ENCODE measurements at regions not wholly inside any gene's neighbourhood (a gene's known extent, or its start where the extent isn't known, plus 50 kb on each side); places are given as distances from the start of the nearest gene placed in this dataset.

- DNase-seq (ENCODE audit: low spot score) (no peak), ATAC-seq (no peak)
- Mint-ChIP-seq H3K4me1 (ENCODE audit: low read depth in 2 of 2) (no peaks in the 10 kb centered on the region), H3K27me3 (peaks cover 26 to 59% of the 10 kb centered on the region in 2 donors), H3K27ac (no peak overlapping the region), H3K36me3 (no peaks in the 10 kb centered on the region), H3K4me3 (no peak overlapping the region), H3K9me3 (no peaks in the 10 kb centered on the region)
Measured at GRCh38 chr15:94031072-94031471, 200.3 kb upstream of the MCTP2 start.

- H3K27ac Mint-ChIP-seq: no peak overlapping the region
- ATAC-seq (no peak), DNase-seq (ENCODE audit: low spot score) (no peak)
- no peak overlapping the region for H3K4me3 Mint-ChIP-seq
- H3K36me3 Mint-ChIP-seq: no peaks in the 10 kb centered on the region
- H3K27me3 Mint-ChIP-seq: peaks cover 27 to 67% of the 10 kb centered on the region in 2 donors
- no peaks in the 10 kb centered on the region for H3K4me1 Mint-ChIP-seq (ENCODE audit: low read depth in 2 of 2)
- no peaks in the 10 kb centered on the region for H3K9me3 Mint-ChIP-seq
Measured at GRCh38 chr15:94029495-94029894, 201.9 kb upstream of the MCTP2 start.

- Mint-ChIP-seq H3K4me3 (no peak overlapping the region), H3K4me1 (ENCODE audit: low read depth in 2 of 2) (no peaks in the 10 kb centered on the region), H3K9me3 (no peaks in the 10 kb centered on the region), H3K36me3 (no peaks in the 10 kb centered on the region), H3K27ac (no peak overlapping the region), H3K27me3 (peaks cover 29 to 67% of the 10 kb centered on the region in 2 donors)
- ATAC-seq: no peak
- DNase-seq (ENCODE audit: low spot score): no peak
Measured at GRCh38 chr15:94028809-94029208, 202.6 kb upstream of the MCTP2 start.

GRCh38 chr15:94028121-94028520, 203.2 kb upstream of the MCTP2 start:
- Mint-ChIP-seq H3K27ac (no peak overlapping the region), H3K27me3 (peaks cover 32 to 60% of the 10 kb centered on the region in 2 donors), H3K4me3 (no peak overlapping the region), H3K36me3 (no peaks in the 10 kb centered on the region), H3K9me3 (no peaks in the 10 kb centered on the region), H3K4me1 (ENCODE audit: low read depth in 2 of 2) (no peaks in the 10 kb centered on the region)
- no peak for ATAC-seq
- no peak for DNase-seq (ENCODE audit: low spot score)

GRCh38 chr15:94027581-94027980, 203.8 kb upstream of the MCTP2 start:
- ATAC-seq (no peak), DNase-seq (ENCODE audit: low spot score) (no peak)
- Mint-ChIP-seq H3K9me3 (no peaks in the 10 kb centered on the region), H3K27ac (no peak overlapping the region), H3K4me3 (no peak overlapping the region), H3K27me3 (peaks cover 32 to 58% of the 10 kb centered on the region in 2 donors), H3K36me3 (no peaks in the 10 kb centered on the region), H3K4me1 (ENCODE audit: low read depth in 2 of 2) (no peaks in the 10 kb centered on the region)

GRCh38 chr15:94026458-94027304, 204.7 kb upstream of the MCTP2 start:
- Mint-ChIP-seq H3K27ac (no peak overlapping the region), H3K4me3 (no peak overlapping the region), H3K36me3 (no peaks in the 10 kb centered on the region), H3K27me3 (peaks cover 39 to 62% of the 10 kb centered on the region in 2 donors), H3K9me3 (no peaks in the 10 kb centered on the region), H3K4me1 (ENCODE audit: low read depth in 2 of 2) (no peaks in the 10 kb centered on the region)
- ATAC-seq (no peak), DNase-seq (ENCODE audit: low spot score) (no peak)

- DNase-seq (ENCODE audit: low spot score) (no peak), ATAC-seq (no peak)
- Mint-ChIP-seq H3K27ac (no peak overlapping the region), H3K36me3 (no peaks in the 10 kb centered on the region), H3K27me3 (peaks cover 39 to 56% of the 10 kb centered on the region in 2 donors), H3K9me3 (no peaks in the 10 kb centered on the region), H3K4me1 (ENCODE audit: low read depth in 2 of 2) (no peaks in the 10 kb centered on the region), H3K4me3 (no peak overlapping the region)
Measured at GRCh38 chr15:94023531-94023930, 207.8 kb upstream of the MCTP2 start.

GRCh38 chr15:94021621-94022320, 209.6 kb upstream of the MCTP2 start:
- Mint-ChIP-seq H3K9me3 (no peaks in the 10 kb centered on the region), H3K27ac (no peak overlapping the region), H3K4me1 (ENCODE audit: low read depth in 2 of 2) (no peaks in the 10 kb centered on the region), H3K4me3 (no peak overlapping the region), H3K36me3 (no peaks in the 10 kb centered on the region), H3K27me3 (peaks cover 28 to 39% of the 10 kb centered on the region in 2 donors)
- ATAC-seq (no peak), DNase-seq (ENCODE audit: low spot score) (no peak)

GRCh38 chr15:94019062-94019461, 212.3 kb upstream of the MCTP2 start:
- DNase-seq (ENCODE audit: low spot score): no peak
- ATAC-seq: no peak
- H3K4me1 Mint-ChIP-seq (ENCODE audit: low read depth in 2 of 2): no peaks in the 10 kb centered on the region
- H3K4me3 Mint-ChIP-seq: no peak overlapping the region
- no peaks in the 10 kb centered on the region for H3K36me3 Mint-ChIP-seq
- H3K9me3 Mint-ChIP-seq: no peaks in the 10 kb centered on the region
- H3K27me3 Mint-ChIP-seq: peaks cover 20% of the 10 kb centered on the region in 2 donors
- no peak overlapping the region for H3K27ac Mint-ChIP-seq

- ATAC-seq (no peak), DNase-seq (ENCODE audit: low spot score) (no peak)
- Mint-ChIP-seq H3K4me1 (ENCODE audit: low read depth in 2 of 2) (no peaks in the 10 kb centered on the region), H3K27me3 (peaks cover 9 to 17% of the 10 kb centered on the region in 2 donors), H3K4me3 (no peak overlapping the region), H3K27ac (no peak overlapping the region), H3K9me3 (no peaks in the 10 kb centered on the region), H3K36me3 (no peaks in the 10 kb centered on the region)
Measured at GRCh38 chr15:94015324-94015723, 216.0 kb upstream of the MCTP2 start.

GRCh38 chr15:94008104-94009074, 223.0 kb upstream of the MCTP2 start:
- H3K9me3 Mint-ChIP-seq: no peaks in the 10 kb centered on the region
- DNase-seq (ENCODE audit: low spot score): no peak
- no peaks in the 10 kb centered on the region for H3K36me3 Mint-ChIP-seq
- no peaks in the 10 kb centered on the region for H3K4me1 Mint-ChIP-seq (ENCODE audit: low read depth in 2 of 2)
- H3K27me3 Mint-ChIP-seq: peaks cover 17 to 20% of the 10 kb centered on the region in 2 donors
- no peak overlapping the region for H3K27ac Mint-ChIP-seq
- ATAC-seq: no peak
- H3K4me3 Mint-ChIP-seq: no peak overlapping the region

- Mint-ChIP-seq H3K27me3 (peaks cover 6 to 14% of the 10 kb centered on the region in 2 donors), H3K27ac (no peak overlapping the region), H3K36me3 (no peaks in the 10 kb centered on the region), H3K4me1 (ENCODE audit: low read depth in 2 of 2) (no peaks in the 10 kb centered on the region), H3K9me3 (no peaks in the 10 kb centered on the region), H3K4me3 (no peak overlapping the region)
- ATAC-seq: no peak
- no peak for DNase-seq (ENCODE audit: low spot score)
Measured at GRCh38 chr15:94004697-94005096, 226.7 kb upstream of the MCTP2 start.

GRCh38 chr15:94002041-94002440, 229.3 kb upstream of the MCTP2 start:
- H3K36me3 Mint-ChIP-seq: no peaks in the 10 kb centered on the region
- H3K9me3 Mint-ChIP-seq: no peaks in the 10 kb centered on the region
- no peak overlapping the region for H3K4me3 Mint-ChIP-seq
- ATAC-seq (no peak), DNase-seq (ENCODE audit: low spot score) (no peak)
- H3K27me3 Mint-ChIP-seq: peaks cover 0 to 7% of the 10 kb centered on the region in 2 donors
- H3K4me1 Mint-ChIP-seq (ENCODE audit: low read depth in 2 of 2): no peaks in the 10 kb centered on the region
- H3K27ac Mint-ChIP-seq: no peak overlapping the region
